ENCODE measurements at regions not wholly inside any gene's neighbourhood (a gene's known extent, or its start where the extent isn't known, plus 50 kb on each side); places are given as distances from the start of the nearest gene placed in this dataset.

DNA sequence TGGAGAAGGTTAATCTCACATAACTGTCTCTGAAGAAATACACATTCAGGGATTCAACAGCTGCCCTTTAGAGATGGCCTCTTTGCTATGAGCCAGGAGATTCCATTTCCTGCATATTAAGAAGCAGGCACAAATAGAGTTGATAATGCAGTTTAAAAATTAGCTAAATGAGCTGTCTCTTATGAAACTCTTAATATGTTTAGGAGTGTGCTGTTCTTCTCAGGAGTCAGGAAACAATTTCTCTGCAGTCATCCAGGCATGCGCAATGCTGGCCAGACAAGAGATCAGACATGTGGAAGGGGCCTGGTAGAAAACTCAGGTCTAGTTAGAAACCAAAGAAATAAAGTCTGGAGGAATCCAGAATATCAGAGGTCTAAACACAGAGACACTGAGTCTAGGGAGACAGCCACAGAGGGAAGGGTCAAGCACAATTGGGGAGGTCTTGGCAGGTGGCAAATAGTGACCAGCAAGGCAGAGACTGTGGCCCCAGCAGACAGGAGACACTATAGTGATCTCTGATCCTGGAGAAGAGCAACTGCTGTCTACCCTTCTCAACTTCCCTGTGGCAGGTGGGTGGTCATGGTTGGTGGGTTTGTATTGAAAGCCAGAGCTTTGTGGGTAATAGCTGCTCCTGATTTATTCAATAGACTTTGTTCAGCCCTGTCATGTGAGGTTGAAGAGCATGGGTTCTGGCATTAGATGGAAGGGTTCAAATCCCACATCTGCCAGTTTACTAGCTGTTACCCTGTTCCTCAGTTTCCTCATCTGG lies 185.8 kb upstream of the RMST start:
- Histone ChIP-seq H2AFZ (ENCODE audit: control insufficient read depth, low read length) (no peak overlapping the region), H3K36me3 (ENCODE audit: control insufficient read depth in 2 of 2, extremely low read depth in 1 of 2, insufficient read depth in 2 of 2, low read length in 2 of 2) (no peaks in the 10 kb centered on the region), H3K9me3 (ENCODE audit: control insufficient read depth, low read depth, low read length) (no peaks in the 10 kb centered on the region), H4K20me1 (ENCODE audit: control insufficient read depth, extremely low read depth, insufficient read depth, low read length) (no peaks in the 10 kb centered on the region), H3K27ac (ENCODE audit: control insufficient read depth, insufficient read depth, low read length) (no peak overlapping the region), H3K4me2 (ENCODE audit: control insufficient read depth, extremely low read depth, insufficient read depth, low read depth, low read length) (no peak overlapping the region), H3K9me1 (ENCODE audit: control insufficient read depth, extremely low read depth, insufficient read depth, low read length) (no peaks in the 10 kb centered on the region), H3K27me3 (ENCODE audit: control insufficient read depth, extremely low read depth, insufficient read depth, low read length) (no peaks in the 10 kb centered on the region), H3K4me1 (ENCODE audit: control insufficient read depth, extremely low read depth, insufficient read depth, low read length) (no peaks in the 10 kb centered on the region), H3K79me2 (ENCODE audit: control insufficient read depth, insufficient read depth, low read length) (no peaks in the 10 kb centered on the region), H3K4me3 (ENCODE audit: control insufficient read depth in 2 of 3, extremely low read depth in 1 of 3, insufficient read depth in 2 of 3, low read depth in 1 of 3, low read length in 3 of 3) (no peak overlapping the region), H3K9ac (ENCODE audit: control insufficient read depth, extremely low read depth, insufficient read depth, low read length) (no peak overlapping the region)
- FAIRE-seq: no peak
- dilution Hi-C loops (cut with MboI; ENCODE audit: extremely low pct_ligation_motif_present, low sequenced_read_pairs): no loop called here
- no peak for DNase-seq (ENCODE audit: low read depth, low spot score)
- TF ChIP-seq, protein P1, sequence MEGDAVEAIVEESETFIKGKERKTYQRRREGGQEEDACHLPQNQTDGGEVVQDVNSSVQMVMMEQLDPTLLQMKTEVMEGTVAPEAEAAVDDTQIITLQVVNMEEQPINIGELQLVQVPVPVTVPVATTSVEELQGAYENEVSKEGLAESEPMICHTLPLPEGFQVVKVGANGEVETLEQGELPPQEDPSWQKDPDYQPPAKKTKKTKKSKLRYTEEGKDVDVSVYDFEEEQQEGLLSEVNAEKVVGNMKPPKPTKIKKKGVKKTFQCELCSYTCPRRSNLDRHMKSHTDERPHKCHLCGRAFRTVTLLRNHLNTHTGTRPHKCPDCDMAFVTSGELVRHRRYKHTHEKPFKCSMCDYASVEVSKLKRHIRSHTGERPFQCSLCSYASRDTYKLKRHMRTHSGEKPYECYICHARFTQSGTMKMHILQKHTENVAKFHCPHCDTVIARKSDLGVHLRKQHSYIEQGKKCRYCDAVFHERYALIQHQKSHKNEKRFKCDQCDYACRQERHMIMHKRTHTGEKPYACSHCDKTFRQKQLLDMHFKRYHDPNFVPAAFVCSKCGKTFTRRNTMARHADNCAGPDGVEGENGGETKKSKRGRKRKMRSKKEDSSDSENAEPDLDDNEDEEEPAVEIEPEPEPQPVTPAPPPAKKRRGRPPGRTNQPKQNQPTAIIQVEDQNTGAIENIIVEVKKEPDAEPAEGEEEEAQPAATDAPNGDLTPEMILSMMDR (optimal IDR thresholded peaks at IDR 0.05 in 1 of 3, IDR thresholded peaks at IDR 0.05 in 1 of 3, conservative IDR thresholded peaks at IDR 0.05 in 1 of 3; ENCODE audit: extremely low read depth in 1 of 3, insufficient read depth in 2 of 3, low read length in 3 of 3): no peak
- TF ChIP-seq EZH2 (IDR thresholded peaks at IDR 0.05; ENCODE audit: low read length): no peak

DNA sequence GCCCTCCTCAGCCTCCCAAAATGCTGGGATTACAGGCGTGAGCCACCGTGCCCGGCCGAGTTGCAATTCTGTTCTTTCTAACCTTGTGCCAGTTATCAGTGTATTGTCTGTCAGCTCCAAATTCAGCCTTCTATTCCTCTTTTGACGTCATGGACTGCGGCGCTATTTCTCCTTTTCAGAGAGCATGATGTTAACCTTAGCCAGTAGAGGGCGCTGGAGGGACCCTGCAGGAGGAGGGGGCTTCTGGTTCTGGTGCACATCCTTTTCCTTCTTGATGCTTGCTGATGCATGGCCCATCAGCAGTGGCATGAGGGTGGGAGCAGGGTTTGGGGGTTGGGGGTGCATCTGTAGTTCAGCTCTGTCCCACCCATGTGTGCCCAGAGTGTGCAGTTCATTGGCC lies 179.3 kb upstream of the RMST start:
- H3K9ac ChIP-seq (ENCODE audit: control insufficient read depth, extremely low read depth, insufficient read depth, low read length): no peak overlapping the region
- no peak overlapping the region for H3K4me3 ChIP-seq (ENCODE audit: control insufficient read depth in 2 of 3, extremely low read depth in 1 of 3, insufficient read depth in 2 of 3, low read depth in 1 of 3, low read length in 3 of 3)
- H3K36me3 ChIP-seq (ENCODE audit: control insufficient read depth in 2 of 2, extremely low read depth in 1 of 2, insufficient read depth in 2 of 2, low read length in 2 of 2): no peaks in the 10 kb centered on the region
- no peaks in the 10 kb centered on the region for H4K20me1 ChIP-seq (ENCODE audit: control insufficient read depth, extremely low read depth, insufficient read depth, low read length)
- H3K4me2 ChIP-seq (ENCODE audit: control insufficient read depth, extremely low read depth, insufficient read depth, low read depth, low read length): no peak overlapping the region
- H3K27ac ChIP-seq (ENCODE audit: control insufficient read depth, insufficient read depth, low read length): no peak overlapping the region
- H3K9me1 ChIP-seq (ENCODE audit: control insufficient read depth, extremely low read depth, insufficient read depth, low read length): no peaks in the 10 kb centered on the region
- no peaks in the 10 kb centered on the region for H3K27me3 ChIP-seq (ENCODE audit: control insufficient read depth, extremely low read depth, insufficient read depth, low read length)
- TF ChIP-seq EZH2 (IDR thresholded peaks at IDR 0.05; ENCODE audit: low read length): no peak
- TF ChIP-seq, protein P1 (optimal IDR thresholded peaks at IDR 0.05 in 1 of 3, IDR thresholded peaks at IDR 0.05 in 1 of 3, conservative IDR thresholded peaks at IDR 0.05 in 1 of 3; ENCODE audit: extremely low read depth in 1 of 3, insufficient read depth in 2 of 3, low read length in 3 of 3): no peak
- no peaks in the 10 kb centered on the region for H3K9me3 ChIP-seq (ENCODE audit: control insufficient read depth, low read depth, low read length)
- H3K4me1 ChIP-seq (ENCODE audit: control insufficient read depth, extremely low read depth, insufficient read depth, low read length): no peaks in the 10 kb centered on the region
- FAIRE-seq: no peak
- no peak overlapping the region for H2AFZ ChIP-seq (ENCODE audit: control insufficient read depth, low read length)
- dilution Hi-C loops (cut with MboI; ENCODE audit: extremely low pct_ligation_motif_present, low sequenced_read_pairs): no loop called here
- DNase-seq (ENCODE audit: low read depth, low spot score): no peak
- no peaks in the 10 kb centered on the region for H3K79me2 ChIP-seq (ENCODE audit: control insufficient read depth, insufficient read depth, low read length)
